ENCODE measurements at regions not wholly inside any gene's neighbourhood (a gene's known extent, or its start where the extent isn't known, plus 50 kb on each side); places are given as distances from the start of the nearest gene placed in this dataset.

GRCh38 chr5:88394536-88395175, 126.0 kb upstream of the TMEM161B start:
- no peak for DNase-seq

- DNase-seq = no peak
These were observed 125.3 kb upstream of the TMEM161B start for GRCh38 chr5:88393716-88394535.

GRCh38 chr5:88393042-88393441, 124.4 kb upstream of the TMEM161B start:
- DNase-seq = no peak

GRCh38 chr5:88391991-88392390, 123.3 kb upstream of the TMEM161B start:
- DNase-seq = no peak

- no peak for DNase-seq
These were observed 122.5 kb upstream of the TMEM161B start for GRCh38 chr5:88391116-88391515.

- DNase-seq = no peak
These were observed 121.8 kb upstream of the TMEM161B start for GRCh38 chr5:88390481-88390880.

- no peak for DNase-seq
These were observed 121.4 kb upstream of the TMEM161B start for GRCh38 chr5:88390096-88390441.

GRCh38 chr5:88389338-88390095, 120.9 kb upstream of the TMEM161B start:
- DNase-seq = no peak

- DNase-seq = no peak
These were observed 120.1 kb upstream of the TMEM161B start for GRCh38 chr5:88388476-88389337.

GRCh38 chr5:88384886-88385285, 116.2 kb upstream of the TMEM161B start:
- DNase-seq = no peak

GRCh38 chr5:88380332-88380731, 111.7 kb upstream of the TMEM161B start:
- DNase-seq = no peak

- DNase-seq = no peak
These were observed 109.3 kb upstream of the TMEM161B start for GRCh38 chr5:88377705-88378656.

- DNase-seq = no peak
These were observed 108.6 kb upstream of the TMEM161B start for GRCh38 chr5:88377240-88377639.

GRCh38 chr5:88376728-88377127, 108.1 kb upstream of the TMEM161B start:
- no peak for DNase-seq

- no peak for DNase-seq
These were observed 105.7 kb upstream of the TMEM161B start for GRCh38 chr5:88374391-88374790.

GRCh38 chr5:88370824-88371223, 102.2 kb upstream of the TMEM161B start:
- DNase-seq = no peak

- no peak for DNase-seq
These were observed 99.6 kb upstream of the TMEM161B start for GRCh38 chr5:88368201-88368600.

GRCh38 chr5:88364991-88365390, 96.3 kb upstream of the TMEM161B start:
- no peak for DNase-seq

GRCh38 chr5:88355490-88356050, 86.9 kb upstream of the TMEM161B start:
- DNase-seq = no peak

- no peak for DNase-seq
These were observed 57.2 kb upstream of the TMEM161B start for GRCh38 chr5:88325868-88326267.

GRCh38 chr5:88322785-88323184, 54.1 kb upstream of the TMEM161B start:
- no peak for DNase-seq

All from SW 1271 (cell line).